Hepatocyte (in vitro differentiated cells): ENCODE measurements at regions not wholly inside any gene's neighbourhood (a gene's known extent, or its start where the extent isn't known, plus 50 kb on each side); places are given as distances from the start of the nearest gene placed in this dataset.

Experiments used
- CTCF ChIP-seq: fragments of 200-600 bp; sonication (generic); IDR thresholded peaks from 2 replicates; pipeline ENCODE4 v1.5.1; 2016; ENCODE audit warnings: antibody characterized with exemption, mild to moderate bottlenecking; ENCODE audit not compliant: poor library complexity
- EZH2 ChIP-seq: fragments of 200-600 bp; sonication (generic); IDR thresholded peaks from 2 replicates; pipeline ENCODE4 v1.6.1; 2016; ENCODE audit warnings: antibody characterized with exemption, mild to moderate bottlenecking, borderline replicate concordance

DNA sequence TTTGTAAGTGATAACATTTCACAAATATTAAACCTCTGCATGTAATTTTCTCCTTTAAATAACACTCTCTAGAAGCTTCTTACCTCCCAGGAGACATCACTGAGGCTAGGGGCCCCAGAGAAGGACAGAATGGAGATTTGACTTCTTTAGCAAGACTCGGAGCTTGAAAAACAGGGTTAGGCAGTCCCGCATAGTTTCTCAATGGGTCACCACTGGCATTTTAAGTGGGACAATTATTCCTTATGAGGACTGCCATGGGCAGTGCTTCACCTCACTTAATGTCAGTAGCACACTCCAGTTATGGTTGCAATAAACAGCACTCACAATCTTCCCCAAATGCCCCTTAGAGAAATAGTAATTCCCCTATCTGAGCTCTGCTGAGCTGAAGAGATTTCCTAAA lies 66.7 kb upstream of the NOCT start:
- TF ChIP-seq CTCF (no peak), EZH2 (no peak)
